Esophagus muscularis mucosa (tissue), 4 donors: ENCODE measurements at regions not wholly inside any gene's neighbourhood (a gene's known extent, or its start where the extent isn't known, plus 50 kb on each side); places are given as distances from the start of the nearest gene placed in this dataset.
"Not testable (repeated sequence)": the region's sequence is repeated elsewhere in the genome, so short reads cannot be mapped to it uniquely, and the experiment has no call there.

Experiments
- DNase-seq: peaks from one replicate; pipeline ENCODE4 v3.0.0-alpha.2; 2017; ENCODE audit errors: extremely low spot score
- H3K27ac ChIP-seq, 4 donors: fragments of 200-600 bp; sonication (generic); replicated peaks in 1 of 4; 1 replicate in 3 of 4; 2 replicates in 1 of 4; pipeline ENCODE4 v1.5.1; 2016 to 2019; ENCODE audit warnings: mild to moderate bottlenecking in 1 of 4
- H3K27me3 ChIP-seq, 4 donors: fragments of 200-600 bp; sonication (generic); one replicate each; pipeline versions ENCODE4 v1.5.1 to v1.6.0; 2016 to 2019
- H3K36me3 ChIP-seq, 4 donors: fragments of 200-600 bp; sonication (generic); one replicate each; pipeline ENCODE4 v1.5.1; 2016 to 2019
- H3K4me1 ChIP-seq, 4 donors: fragments of 200-600 bp; sonication (generic); one replicate each; pipeline ENCODE4 v1.5.1; 2016 to 2019
- H3K4me3 ChIP-seq, 4 donors: fragments of 200-600 bp; sonication (generic); 1 replicate in 2 of 4; 2 replicates in 2 of 4; pipeline ENCODE4 v1.5.1; 2016 to 2019; ENCODE audit warnings: mild to moderate bottlenecking in 4 of 4, moderate library complexity in 1 of 4
- H3K9me3 ChIP-seq, 4 donors: fragments of 200-600 bp; sonication (generic); 1 replicate in 3 of 4; 2 replicates in 1 of 4; pipeline ENCODE4 v1.5.1; 2016 to 2019
- EP300 ChIP-seq: sonication (generic); formaldehyde crosslinking; IDR thresholded peaks from one replicate; pipeline ENCODE4 v1.6.1; 2017; ENCODE audit warnings: antibody characterized with exemption
- POLR2A ChIP-seq: fragments of 450-650 bp; IDR thresholded peaks from one replicate; pipeline ENCODE4 v1.6.1; 2017; ENCODE audit warnings: antibody characterized with exemption, moderate library complexity, mild to moderate bottlenecking, low read depth
- POLR2AphosphoS5 ChIP-seq, 2 donors: sonication (generic); formaldehyde crosslinking; IDR thresholded peaks; one replicate each; pipeline ENCODE4 v1.6.1; 2017; ENCODE audit warnings: antibody characterized with exemption in 2 of 2
- WGBS: methylation state at CpG from one replicate; pipeline ENCODE4 v1.1.5; 2018; 5-methylcytosine and 5-hydroxymethylcytosine counted together
- intact Hi-C: fragments of 100-400 bp; cut with DNase I; formaldehyde crosslinking; loops from one replicate; pipeline ENCODE4 v1.15.1; 2023
- TF ChIP-seq, protein P1 (sequence below), 3 experiments: fragments of 200-600 bp in 2 of 3; fragments of 450-650 bp in 1 of 3; sonication (generic) in 2 of 3; IDR thresholded peaks; one replicate each; pipeline ENCODE4 v1.5.1; 2017 to 2019; ENCODE audit warnings: antibody characterized with exemption in 3 of 3, mild to moderate bottlenecking in 2 of 3, moderate library complexity in 1 of 3

- 74% methylated on average over 3 of the region's 3 CpGs for WGBS
- intact Hi-C loops, result no loop called here
- Histone ChIP-seq H3K4me1 (no peaks in the 10 kb centered on the region), H3K9me3 (peaks cover 0 to 17% (median 6%) of the 10 kb centered on the region in 4 donors), H3K4me3 (no peak overlapping the region), H3K36me3 (no peaks in the 10 kb centered on the region), H3K27ac (no peak overlapping the region), H3K27me3 (no peaks in the 10 kb centered on the region)
- TF ChIP-seq POLR2A (no peak), EP300 (no peak), POLR2AphosphoS5 (IDR thresholded peaks at IDR 0.05) (no peak)
- TF ChIP-seq, protein P1, sequence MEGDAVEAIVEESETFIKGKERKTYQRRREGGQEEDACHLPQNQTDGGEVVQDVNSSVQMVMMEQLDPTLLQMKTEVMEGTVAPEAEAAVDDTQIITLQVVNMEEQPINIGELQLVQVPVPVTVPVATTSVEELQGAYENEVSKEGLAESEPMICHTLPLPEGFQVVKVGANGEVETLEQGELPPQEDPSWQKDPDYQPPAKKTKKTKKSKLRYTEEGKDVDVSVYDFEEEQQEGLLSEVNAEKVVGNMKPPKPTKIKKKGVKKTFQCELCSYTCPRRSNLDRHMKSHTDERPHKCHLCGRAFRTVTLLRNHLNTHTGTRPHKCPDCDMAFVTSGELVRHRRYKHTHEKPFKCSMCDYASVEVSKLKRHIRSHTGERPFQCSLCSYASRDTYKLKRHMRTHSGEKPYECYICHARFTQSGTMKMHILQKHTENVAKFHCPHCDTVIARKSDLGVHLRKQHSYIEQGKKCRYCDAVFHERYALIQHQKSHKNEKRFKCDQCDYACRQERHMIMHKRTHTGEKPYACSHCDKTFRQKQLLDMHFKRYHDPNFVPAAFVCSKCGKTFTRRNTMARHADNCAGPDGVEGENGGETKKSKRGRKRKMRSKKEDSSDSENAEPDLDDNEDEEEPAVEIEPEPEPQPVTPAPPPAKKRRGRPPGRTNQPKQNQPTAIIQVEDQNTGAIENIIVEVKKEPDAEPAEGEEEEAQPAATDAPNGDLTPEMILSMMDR (IDR thresholded peaks at IDR 0.05), result no peak
- DNase-seq, result no peak
Measured at GRCh38 chr9:7433508-7434292, 365.9 kb downstream of the DMAC1 start.

DNA sequence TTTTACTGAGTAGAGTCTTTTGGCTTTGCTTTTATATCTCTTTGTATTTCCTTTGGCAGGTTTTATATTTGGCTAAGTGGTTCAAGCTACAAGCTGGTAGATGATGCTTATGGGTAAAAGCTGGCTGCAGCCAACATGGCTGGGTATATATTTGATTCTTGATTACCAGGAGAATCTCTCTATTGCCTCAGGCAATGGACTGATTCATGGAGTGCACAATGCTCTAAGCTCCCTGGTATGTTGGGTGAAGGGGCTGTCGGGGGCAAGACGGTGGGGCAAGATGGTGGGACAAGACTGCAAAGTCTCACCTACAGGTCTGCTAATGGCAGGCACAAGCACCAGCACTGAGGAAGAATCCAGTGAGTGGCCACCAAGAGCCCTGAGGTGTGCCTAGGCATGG lies 366.6 kb downstream of the DMAC1 start:
- no peak overlapping the region for H3K4me3 ChIP-seq
- no peaks in the 10 kb centered on the region for H3K36me3 ChIP-seq
- intact Hi-C loops, result no loop called here
- no peak for TF ChIP-seq POLR2A
- TF ChIP-seq POLR2AphosphoS5 (IDR thresholded peaks at IDR 0.05), result no peak
- TF ChIP-seq, protein P1 (IDR thresholded peaks at IDR 0.05), result no peak
- no peak for TF ChIP-seq EP300
- no peak for DNase-seq
- no peaks in the 10 kb centered on the region for H3K27me3 ChIP-seq
- peaks cover 0 to 22% (median 6%) of the 10 kb centered on the region in 4 donors for H3K9me3 ChIP-seq
- 94% methylated on average over 2 of the region's 2 CpGs for WGBS
- H3K27ac ChIP-seq, result no peak overlapping the region
- H3K4me1 ChIP-seq, result no peaks in the 10 kb centered on the region

GRCh38 chr9:7417397-7417796 lies 382.2 kb downstream of the DMAC1 start:
- H3K36me3 ChIP-seq, H3K27ac ChIP-seq, H3K9me3 ChIP-seq, DNase-seq, H3K4me1 ChIP-seq, H3K27me3 ChIP-seq, intact Hi-C loops, H3K4me3 ChIP-seq: not testable (repeated sequence)
- 93% methylated on average over 1 of the region's 1 CpG for WGBS

DNA sequence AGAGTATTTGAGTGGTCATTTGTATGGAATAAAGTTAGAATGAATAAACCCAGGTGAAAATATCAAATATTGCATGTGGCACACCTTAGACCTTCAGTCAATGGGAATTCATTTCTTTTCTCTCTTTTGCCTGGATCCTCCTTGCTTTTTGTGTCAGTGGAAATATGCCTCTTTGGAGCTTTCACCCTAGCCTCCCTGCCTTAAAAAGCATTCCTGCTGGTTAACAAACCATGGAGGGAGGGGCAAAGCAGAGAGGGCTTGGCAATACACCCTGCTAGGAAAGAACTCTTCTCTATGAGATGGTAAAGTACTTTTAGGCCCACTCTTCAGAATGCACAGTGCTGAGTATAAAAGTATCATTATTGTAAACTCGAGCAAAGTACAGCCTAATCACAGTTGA lies 383.7 kb downstream of the DMAC1 start:
- Histone ChIP-seq H3K4me3 (no peak overlapping the region), H3K27me3 (no peaks in the 10 kb centered on the region), H3K9me3 (no peaks in the 10 kb centered on the region), H3K4me1 (no peaks in the 10 kb centered on the region), H3K36me3 (no peaks in the 10 kb centered on the region), H3K27ac (no peak overlapping the region)
- WGBS, result 67% methylated on average over 1 of the region's 1 CpG
- no peak for TF ChIP-seq POLR2AphosphoS5 (IDR thresholded peaks at IDR 0.05)
- TF ChIP-seq POLR2A, result no peak
- TF ChIP-seq EP300, result no peak
- TF ChIP-seq, protein P1 (IDR thresholded peaks at IDR 0.05), result no peak
- intact Hi-C loops, result no loop called here
- DNase-seq, result no peak

- H3K4me1 ChIP-seq, result peaks cover 0 to 2% (median 0%) of the 10 kb centered on the region in 4 donors
- intact Hi-C loops, result no loop called here
- 97% methylated on average over 4 of the region's 4 CpGs for WGBS
- H3K9me3 ChIP-seq, result no peaks in the 10 kb centered on the region
- no peaks in the 10 kb centered on the region for H3K27me3 ChIP-seq
- H3K4me3 ChIP-seq, result no peak overlapping the region
- H3K36me3 ChIP-seq, result no peaks in the 10 kb centered on the region
- no peak overlapping the region for H3K27ac ChIP-seq
- DNase-seq, result no peak
- TF ChIP-seq, protein P1 (IDR thresholded peaks at IDR 0.05), result no peak
- TF ChIP-seq POLR2A (no peak), EP300 (no peak), POLR2AphosphoS5 (IDR thresholded peaks at IDR 0.05) (no peak)
Measured at GRCh38 chr9:7408845-7409244, 390.7 kb downstream of the DMAC1 start.
